SK-N-MC (cell line): ENCODE measurements at regions not wholly inside any gene's neighbourhood (a gene's known extent, or its start where the extent isn't known, plus 50 kb on each side); places are given as distances from the start of the nearest gene placed in this dataset.

Experiments used
- EZH2 ChIP-seq: fragments of 200-600 bp; sonication (generic); IDR thresholded peaks from one replicate; pipeline ENCODE4 v1.6.1; 2017; ENCODE audit warnings: antibody characterized with exemption
- POLR2AphosphoS5 ChIP-seq: IDR thresholded peaks from 2 replicates; pipeline ENCODE4 v1.6.1; 2012; ENCODE audit warnings: mild to moderate bottlenecking, low read depth, low read length, borderline replicate concordance

- TF ChIP-seq POLR2AphosphoS5 (no peak), EZH2 (no peak)
These were observed 127.4 kb upstream of the CTTNBP2 start for GRCh38 chr7:118000480-118001202.
